DOHH2 (cell line): ENCODE measurements at regions not wholly inside any gene's neighbourhood (a gene's known extent, or its start where the extent isn't known, plus 50 kb on each side); places are given as distances from the start of the nearest gene placed in this dataset.

Source experiments
- CTCF ChIP-seq: fragments of 200-600 bp; sonication (generic); IDR thresholded peaks from one replicate; pipeline ENCODE4 v1.5.1; 2014; ENCODE audit warnings: antibody characterized with exemption, mild to moderate bottlenecking, low read depth, low read length; ENCODE audit not compliant: poor library complexity, severe bottlenecking
- EZH2phosphoT487 ChIP-seq: fragments of 200-600 bp; sonication (generic); IDR thresholded peaks from 2 replicates; pipeline ENCODE4 v1.6.1; 2017; ENCODE audit warnings: borderline replicate concordance, mild to moderate bottlenecking, antibody characterized with exemption, low read length, moderate library complexity, mixed read lengths

- TF ChIP-seq CTCF (peak; percentile 99), EZH2phosphoT487 (no peak)
Observed at GRCh38 chr7:142557971-142558582, 191.2 kb upstream of the PRSS1 start.
